ENCODE measurements at regions not wholly inside any gene's neighbourhood (a gene's known extent, or its start where the extent isn't known, plus 50 kb on each side); places are given as distances from the start of the nearest gene placed in this dataset.
A peak's percentile ranks its signal among the peaks of the same experiment; 100 is the strongest.
"Not testable (repeated sequence)": the region's sequence is repeated elsewhere in the genome, so short reads cannot be mapped to it uniquely, and the experiment has no call there.

- DNase-seq: not testable (repeated sequence)
Observed at GRCh38 chr9:64920147-64920546, 364.9 kb downstream of the FOXD4L5 start.

- DNase-seq: not testable (repeated sequence)
Observed at GRCh38 chr9:64888643-64889042, 396.4 kb downstream of the FOXD4L5 start.

GRCh38 chr9:64870594-64870993 is 414.4 kb downstream of the FOXD4L5 start:
- peak; percentile 6 for DNase-seq
